ENCODE measurements at regions not wholly inside any gene's neighbourhood (a gene's known extent, or its start where the extent isn't known, plus 50 kb on each side); places are given as distances from the start of the nearest gene placed in this dataset.

GRCh38 chr18:56291294-56291693 lies 347.1 kb downstream of the TXNL1 start:
- TF ChIP-seq POLR2A (IDR thresholded peaks at IDR 0.05; ENCODE audit: low read depth, low read length) (no peak), POLR2AphosphoS5 (IDR thresholded peaks at IDR 0.05; ENCODE audit: low read depth, low read length) (no peak)

Measured in GM12891 (cell line).